Psoas muscle (tissue), 7 donors: ENCODE measurements at regions not wholly inside any gene's neighbourhood (a gene's known extent, or its start where the extent isn't known, plus 50 kb on each side); places are given as distances from the start of the nearest gene placed in this dataset.
A peak's percentile ranks its signal among the peaks of the same experiment; 100 is the strongest.

Source experiments
- ATAC-seq, 4 donors: fragments of 200-7000 bp; cut with Tn5 transposase; one replicate each; pipeline ENCODE4 v1.9.1; 2020; ENCODE audit warnings: moderate library complexity in 3 of 4, mild to moderate bottlenecking in 2 of 4
- DNase-seq, 2 donors: peaks; one replicate each; pipeline ENCODE4 v3.0.0-alpha.2; 2020
- H3K27ac ChIP-seq: fragments of 200-600 bp; one replicate; pipeline ENCODE4 v1.8.0; 2022
- H3K27me3 ChIP-seq, 3 donors: fragments of 200-600 bp in 1 of 3; one replicate each; pipeline versions ENCODE4 v1.6.1 to v1.8.0; 2013 to 2022; ENCODE audit warnings: low read length in 2 of 3, mild to moderate bottlenecking in 2 of 3, moderate library complexity in 1 of 3; ENCODE audit not compliant: insufficient read depth in 3 of 3
- H3K36me3 ChIP-seq, 2 donors: fragments of 200-600 bp in 1 of 2; one replicate each; pipeline versions ENCODE4 v1.6.1 to v1.8.0; 2013 to 2022; ENCODE audit warnings: low read depth in 1 of 2, mild to moderate bottlenecking in 1 of 2, moderate library complexity in 1 of 2; ENCODE audit not compliant: insufficient read depth in 1 of 2
- H3K4me1 ChIP-seq: fragments of 200-600 bp; one replicate; pipeline ENCODE4 v1.8.0; 2022
- H3K4me3 ChIP-seq: fragments of 200-600 bp; one replicate; pipeline ENCODE4 v1.8.0; 2022; ENCODE audit warnings: mild to moderate bottlenecking
- H3K9me3 ChIP-seq: fragments of 200-600 bp; one replicate; pipeline ENCODE4 v1.8.0; 2022
- CTCF ChIP-seq: fragments of 200-600 bp; IDR thresholded peaks from one replicate; pipeline ENCODE4 v1.8.0; 2022; ENCODE audit warnings: antibody characterized with exemption
- WGBS, 3 donors: extraction: QIAGEN DNeasy Blood & Tissue Kit; methylation state at CpG; one replicate each; pipeline versions ENCODE4 v1.1.6 to v1.1.7; 2013; 5-methylcytosine and 5-hydroxymethylcytosine counted together
- intact Hi-C, 2 donors: fragments of 100-400 bp; cut with DNase I; formaldehyde crosslinking; loops; one replicate each; pipeline versions ENCODE4 v1.11.0 to v1.14.2; 2022
- donor health status: healthy with polysubstance abuse.
- donor health status: DM: no; HTN: no; CAD: no; lungs with moderate emphysema.
- donor health status: Bipolar disorder and iron deficiency.
- donor health status: healthy.
- donor health status: DM: yes; HTN: yes; CAD: no.
- donor health status: DM: no; HTN: no; CAD: no.
- donor health status: DM: yes; HTN: yes; CAD: no.

- Histone ChIP-seq H3K27me3 (no peaks in the 10 kb centered on the region), H3K4me3 (no peak overlapping the region), H3K4me1 (no peaks in the 10 kb centered on the region), H3K36me3 (no peaks in the 10 kb centered on the region), H3K9me3 (no peaks in the 10 kb centered on the region), H3K27ac (no peak overlapping the region)
- peak in 2 of 4 donors; percentile 27 to 50 for ATAC-seq
- TF ChIP-seq CTCF, result no peak
- 34 to 42% (median 41%) methylated on average over 14 of the region's 14 CpGs for WGBS, 3 donors
- peak; percentile 66 to 75 for DNase-seq
- intact Hi-C loops, result no loop called here
Measured at GRCh38 chr10:93180482-93180931, 106.8 kb downstream of the CYP26A1 start.

GRCh38 chr10:93181271-93182048 is 107.8 kb downstream of the CYP26A1 start:
- DNase-seq (no peak), ATAC-seq (no peak)
- no peaks in the 10 kb centered on the region for H3K27me3 ChIP-seq
- no peaks in the 10 kb centered on the region for H3K4me1 ChIP-seq
- intact Hi-C loops, result no loop called here
- TF ChIP-seq CTCF, result no peak
- H3K9me3 ChIP-seq, result no peaks in the 10 kb centered on the region
- H3K27ac ChIP-seq, result no peak overlapping the region
- 78 to 86% (median 80%) methylated on average over 8 of the region's 8 CpGs for WGBS, 3 donors
- no peaks in the 10 kb centered on the region for H3K36me3 ChIP-seq
- H3K4me3 ChIP-seq, result no peak overlapping the region

- no peaks in the 10 kb centered on the region for H3K9me3 ChIP-seq
- WGBS, 3 donors, result 73 to 86% (median 86%) methylated on average over 4 of the region's 4 CpGs
Measured at GRCh38 chr10:93182049-93182327, 108.3 kb downstream of the CYP26A1 start.

GRCh38 chr10:93182790-93183189 is 109.1 kb downstream of the CYP26A1 start:
- Histone ChIP-seq H3K4me3 (no peak overlapping the region), H3K36me3 (no peaks in the 10 kb centered on the region), H3K27me3 (no peaks in the 10 kb centered on the region), H3K27ac (no peak overlapping the region), H3K4me1 (no peaks in the 10 kb centered on the region), H3K9me3 (no peaks in the 10 kb centered on the region)
- ATAC-seq (no peak), DNase-seq (no peak)
- TF ChIP-seq CTCF, result no peak
- intact Hi-C loops, result no loop called here

More at GRCh38 chr10:93182049-93182327, 108.3 kb downstream of the CYP26A1 start:
- DNase-seq (no peak), ATAC-seq (no peak)
- Histone ChIP-seq H3K27me3 (no peaks in the 10 kb centered on the region), H3K36me3 (no peaks in the 10 kb centered on the region), H3K4me3 (no peak overlapping the region), H3K27ac (no peak overlapping the region), H3K4me1 (no peaks in the 10 kb centered on the region)
- intact Hi-C loops, result no loop called here
- TF ChIP-seq CTCF, result no peak

- DNase-seq (no peak), ATAC-seq (no peak)
- Histone ChIP-seq H3K36me3 (no peaks in the 10 kb centered on the region), H3K27me3 (no peaks in the 10 kb centered on the region), H3K4me1 (no peaks in the 10 kb centered on the region), H3K27ac (no peak overlapping the region), H3K9me3 (no peaks in the 10 kb centered on the region), H3K4me3 (no peak overlapping the region)
- WGBS, 3 donors, result 28 to 50% (median 30%) methylated on average over 2 of the region's 2 CpGs
- intact Hi-C loops, result no loop called here
- TF ChIP-seq CTCF, result no peak
Measured at GRCh38 chr10:93186653-93187052, 113.0 kb downstream of the CYP26A1 start.
